ENCODE measurements at regions not wholly inside any gene's neighbourhood (a gene's known extent, or its start where the extent isn't known, plus 50 kb on each side); places are given as distances from the start of the nearest gene placed in this dataset.
A peak's percentile ranks its signal among the peaks of the same experiment; 100 is the strongest.

DNA sequence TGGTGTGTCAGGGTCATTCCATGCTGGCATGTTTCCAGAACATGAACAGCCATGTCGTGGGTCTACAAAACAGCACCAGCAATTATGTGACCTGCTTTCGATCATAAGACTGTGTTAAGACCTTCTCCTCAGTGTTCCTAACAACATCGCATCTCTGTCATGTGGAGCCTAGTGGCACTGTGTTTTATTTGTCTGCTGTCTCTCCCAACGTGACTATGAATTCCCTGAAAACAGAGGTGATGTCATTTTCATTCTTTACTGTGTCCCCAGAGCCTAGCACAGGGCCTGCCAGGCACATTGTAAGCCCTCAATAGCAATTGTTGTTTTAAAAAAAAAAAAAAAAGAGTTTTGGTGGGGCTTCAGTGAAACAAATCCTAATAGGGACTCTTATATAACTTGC is 94.2 kb upstream of the IL12A start:
- POLR2A ChIA-PET = no interaction called here
- Mint-ChIP-seq H3K4me3 (no peak overlapping the region), H3K36me3 (no peaks in the 10 kb centered on the region), H3K27ac (no peak overlapping the region), H3K9me3 (no peaks in the 10 kb centered on the region), H3K27me3 (peaks cover 12% of the 10 kb centered on the region), H3K4me1 (ENCODE audit: low read depth) (no peaks in the 10 kb centered on the region)
- intact Hi-C loops (cut with micrococcal nuclease) = no loop called here
- DNase-seq = no peak
- CTCF ChIA-PET = no interaction called here

DNA sequence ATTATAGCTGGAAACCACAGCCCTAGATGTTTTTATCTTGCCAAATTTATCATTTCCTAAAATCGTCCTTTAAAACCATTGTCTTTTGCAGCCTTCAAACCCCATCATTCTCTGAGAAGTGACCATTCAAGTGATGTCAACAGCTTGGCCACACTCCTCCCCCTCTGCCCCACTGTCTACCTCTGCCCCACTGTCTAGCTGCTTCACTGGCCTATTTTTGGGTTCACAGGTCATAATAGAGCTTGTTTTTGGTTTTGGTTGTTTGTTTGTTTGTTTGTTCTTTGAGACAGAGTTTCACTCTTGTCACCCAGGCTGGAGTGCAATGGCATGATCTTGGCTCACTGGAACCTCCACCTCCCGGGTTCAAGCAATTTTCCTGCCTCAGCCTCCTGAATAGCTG is 93.2 kb upstream of the IL12A start:
- DNase-seq = no peak
- CTCF ChIA-PET = no interaction called here
- Mint-ChIP-seq H3K27me3 (peaks cover 12% of the 10 kb centered on the region), H3K9me3 (no peaks in the 10 kb centered on the region), H3K4me3 (no peak overlapping the region), H3K36me3 (no peaks in the 10 kb centered on the region), H3K4me1 (ENCODE audit: low read depth) (no peaks in the 10 kb centered on the region), H3K27ac (no peak overlapping the region)
- intact Hi-C loops (cut with micrococcal nuclease) = no loop called here
- POLR2A ChIA-PET = no interaction called here

DNA sequence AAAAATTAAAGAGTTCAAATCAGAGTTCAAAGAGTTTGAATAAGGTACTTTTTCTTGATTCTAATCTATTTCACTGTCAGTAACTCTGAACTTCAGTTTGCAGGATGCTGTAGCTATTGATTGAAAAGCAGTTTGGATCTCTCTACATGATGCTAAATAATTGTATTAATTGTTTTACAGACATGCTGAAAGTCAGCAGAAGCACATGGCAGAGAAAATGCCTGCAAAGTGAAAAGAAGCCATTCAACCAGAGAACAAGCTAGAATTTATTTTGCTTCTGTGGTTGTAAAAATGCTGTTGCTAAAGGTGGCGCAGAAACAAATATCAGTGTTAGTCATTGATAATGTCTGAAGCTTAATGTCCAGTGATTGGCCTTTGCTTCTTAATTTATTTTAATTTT is 92.1 kb upstream of the IL12A start:
- POLR2A ChIA-PET = no interaction called here
- DNase-seq = no peak
- Mint-ChIP-seq H3K27me3 (peaks cover 13% of the 10 kb centered on the region), H3K36me3 (no peaks in the 10 kb centered on the region), H3K4me3 (no peak overlapping the region), H3K9me3 (no peaks in the 10 kb centered on the region), H3K4me1 (ENCODE audit: low read depth) (no peaks in the 10 kb centered on the region), H3K27ac (no peak overlapping the region)
- intact Hi-C loops (cut with micrococcal nuclease) = no loop called here
- CTCF ChIA-PET = interaction anchor here (1.0 to 1.8 kb wide), 3 partner anchors 11 to 93 kb away, joined by 3 to 10 read pairs (median 3); partner anchors contain the start of gene IL12A

DNA sequence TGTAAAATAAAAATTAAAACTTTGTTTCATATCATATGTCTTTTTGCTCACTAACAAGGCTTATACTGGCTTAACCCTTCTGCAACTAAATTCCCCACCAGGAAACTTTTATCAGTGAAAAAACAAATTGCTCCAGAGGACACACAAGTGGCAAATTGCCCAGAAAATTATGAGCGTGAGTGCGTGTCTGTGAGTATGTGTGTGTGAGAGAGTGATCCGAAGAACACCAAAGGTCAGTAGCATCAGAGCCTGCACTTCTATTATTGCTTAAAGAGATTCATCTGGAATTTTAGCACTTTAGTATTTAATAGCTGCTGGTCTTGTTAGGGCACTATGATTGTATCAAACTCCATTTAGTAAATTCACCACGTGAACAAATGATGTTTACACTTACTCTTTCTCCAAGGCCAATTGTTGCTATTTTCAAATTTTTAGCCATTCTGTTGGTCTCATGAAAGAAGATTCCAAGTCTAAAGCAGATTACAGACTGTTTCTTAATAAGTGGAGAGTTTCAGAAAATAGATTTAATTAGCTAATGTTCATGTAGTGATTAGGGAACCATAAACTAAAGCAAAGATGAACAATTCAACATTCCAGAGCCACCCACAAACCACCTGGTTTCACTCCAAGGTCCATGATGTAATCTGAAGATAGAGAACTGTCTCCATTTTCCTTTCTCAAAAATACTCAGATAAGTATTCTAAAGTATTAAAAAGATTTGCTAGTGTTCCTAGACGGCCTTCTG is 91.1 kb upstream of the IL12A start:
- no peak for DNase-seq
- Mint-ChIP-seq H3K36me3 (no peaks in the 10 kb centered on the region), H3K27ac (no peak overlapping the region), H3K4me1 (ENCODE audit: low read depth) (no peaks in the 10 kb centered on the region), H3K4me3 (no peak overlapping the region), H3K27me3 (peaks cover 8% of the 10 kb centered on the region), H3K9me3 (no peaks in the 10 kb centered on the region)
- intact Hi-C loops (cut with micrococcal nuclease) = no loop called here
- ChIA-PET POLR2A (no interaction called here), CTCF (interaction anchor here (0.5 to 2.5 kb wide), 3 partner anchors 12 to 13 kb away, joined by 3 to 10 read pairs (median 7); no protein-coding TSS in a partner anchor)

DNA sequence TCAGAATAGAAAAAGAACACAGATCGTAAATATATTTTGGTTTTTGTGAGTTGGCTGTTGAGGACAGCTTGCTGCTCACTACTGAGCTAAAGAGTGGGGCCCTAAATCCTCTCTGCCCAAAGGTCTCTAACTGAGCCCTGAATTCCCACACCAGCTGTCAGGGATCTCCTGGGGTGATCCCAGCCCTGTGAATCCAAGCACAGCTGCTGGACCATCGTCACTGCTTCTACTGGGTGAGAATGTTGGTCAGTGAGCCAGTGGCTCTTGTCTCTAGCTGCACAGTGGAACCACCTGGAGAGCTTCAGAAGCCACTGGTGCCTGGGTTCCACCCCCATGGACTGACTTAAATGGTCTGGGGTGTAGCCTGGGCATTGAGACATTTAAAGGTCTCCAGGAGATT is 90.5 kb upstream of the IL12A start:
- ChIA-PET POLR2A (no interaction called here), CTCF (interaction anchor here (0.5 to 2.5 kb wide), 3 partner anchors 10 to 13 kb away, joined by 3 to 7 read pairs (median 3); no protein-coding TSS in a partner anchor)
- H3K27me3 Mint-ChIP-seq = peaks cover 8% of the 10 kb centered on the region
- no peak overlapping the region for H3K27ac Mint-ChIP-seq
- H3K36me3 Mint-ChIP-seq = no peaks in the 10 kb centered on the region
- no peaks in the 10 kb centered on the region for H3K4me1 Mint-ChIP-seq (ENCODE audit: low read depth)
- intact Hi-C loops (cut with micrococcal nuclease) = no loop called here
- no peaks in the 10 kb centered on the region for H3K9me3 Mint-ChIP-seq
- no peak overlapping the region for H3K4me3 Mint-ChIP-seq
- no peak for DNase-seq

DNA sequence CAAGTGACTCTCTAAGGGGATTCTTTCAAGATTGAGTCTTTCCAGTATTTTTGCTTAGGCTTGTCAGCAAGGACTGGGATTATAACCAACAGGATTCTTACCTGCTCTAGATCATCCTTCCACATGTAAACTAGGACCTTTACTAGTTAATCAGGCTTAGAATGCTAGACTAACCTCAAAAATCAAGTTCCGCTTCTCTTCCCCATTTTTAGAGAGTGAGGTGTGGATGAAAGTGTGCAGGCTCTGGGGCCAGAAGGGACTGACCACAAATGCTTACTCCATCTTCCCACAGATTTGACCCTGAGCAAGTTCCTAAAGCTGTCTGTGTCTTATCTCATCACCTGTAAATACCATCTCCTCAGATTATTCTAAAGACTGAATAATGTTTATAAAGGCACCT is 89.5 kb upstream of the IL12A start:
- POLR2A ChIA-PET = interaction anchor here (0.6 kb wide), 1 partner anchor 556 kb away, joined by 7 read pairs; no protein-coding TSS in a partner anchor
- CTCF ChIA-PET = interaction anchor here (1.2 to 2.5 kb wide), 2 partner anchors 14 to 90 kb away, joined by 4 to 7 read pairs; partner anchors contain the start of gene IL12A

DNA sequence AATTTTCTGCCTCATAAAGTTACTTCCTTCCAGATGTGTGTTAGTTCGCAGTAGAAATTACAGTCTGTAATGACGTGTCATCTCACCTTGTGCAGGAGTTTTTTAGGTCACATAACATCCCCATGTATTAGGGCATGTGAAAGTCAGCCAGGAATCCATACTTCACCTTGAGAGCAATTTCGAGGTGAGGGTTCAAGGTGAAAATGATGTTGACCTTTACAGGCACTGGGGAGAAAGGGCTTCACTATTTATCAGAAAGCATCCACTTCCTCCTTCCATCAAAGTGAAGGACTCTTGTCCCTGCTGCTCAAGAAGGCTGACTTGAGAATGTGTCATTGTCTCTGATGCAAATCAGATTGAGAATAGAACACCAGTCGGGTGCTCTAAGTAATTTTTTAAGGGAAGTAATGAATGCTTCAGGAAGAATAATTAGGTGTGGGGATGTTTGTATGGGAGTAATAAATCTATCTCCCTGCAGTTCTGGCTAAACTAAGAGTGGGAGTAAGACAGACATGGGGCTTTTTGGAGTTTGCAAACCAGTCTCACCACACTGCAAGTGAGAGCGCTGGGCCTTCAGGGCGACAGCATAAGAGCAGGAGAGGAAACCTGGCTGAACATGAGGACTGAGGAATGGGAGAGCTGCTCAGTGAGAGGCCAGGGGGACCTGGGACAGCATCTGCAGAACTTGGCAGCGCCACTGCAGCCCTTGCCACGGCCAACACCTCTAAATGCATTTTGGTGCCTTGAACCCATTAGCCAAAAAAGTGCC is 85.9 kb upstream of the IL12A start:
- intact Hi-C loops (cut with micrococcal nuclease) = no loop called here
- ChIA-PET POLR2A (no interaction called here), CTCF (no interaction called here)
- no peaks in the 10 kb centered on the region for H3K36me3 Mint-ChIP-seq
- H3K27ac Mint-ChIP-seq = no peak overlapping the region
- H3K4me1 Mint-ChIP-seq (ENCODE audit: low read depth) = no peaks in the 10 kb centered on the region
- H3K27me3 Mint-ChIP-seq = peaks cover 9% of the 10 kb centered on the region
- no peak overlapping the region for H3K4me3 Mint-ChIP-seq
- DNase-seq = no peak
- no peaks in the 10 kb centered on the region for H3K9me3 Mint-ChIP-seq

More for the DNA sequence above, 89.5 kb upstream of the IL12A start:
- DNase-seq = no peak
- no peak overlapping the region for H3K4me3 Mint-ChIP-seq
- no peaks in the 10 kb centered on the region for H3K9me3 Mint-ChIP-seq
- peaks cover 8% of the 10 kb centered on the region for H3K27me3 Mint-ChIP-seq
- H3K27ac Mint-ChIP-seq = no peak overlapping the region
- H3K36me3 Mint-ChIP-seq = no peaks in the 10 kb centered on the region
- no peaks in the 10 kb centered on the region for H3K4me1 Mint-ChIP-seq (ENCODE audit: low read depth)
- intact Hi-C loops (cut with micrococcal nuclease) = no loop called here

DNA sequence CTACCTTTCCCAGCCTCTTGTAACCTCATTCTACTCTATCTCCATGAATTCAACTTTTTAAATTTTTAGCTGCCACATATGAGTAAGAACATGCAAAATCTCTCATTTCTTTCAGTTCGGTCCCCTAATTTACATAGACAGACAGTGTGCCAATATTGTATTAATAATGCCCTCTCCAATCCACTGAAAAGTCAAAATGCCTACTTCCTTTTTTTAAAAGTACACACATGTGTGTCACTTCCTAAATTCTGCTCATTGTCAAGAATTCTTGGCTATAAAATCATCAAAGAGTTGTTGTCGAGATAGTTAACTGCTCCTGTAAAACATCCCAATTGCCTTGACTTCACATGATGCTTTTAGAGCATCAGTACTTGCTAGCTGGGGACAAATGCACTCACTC is 84.2 kb upstream of the IL12A start:
- CTCF ChIA-PET = interaction anchor here (0.6 kb wide), 1 partner anchor 15 kb away, joined by 3 read pairs; no protein-coding TSS in a partner anchor
- no peaks in the 10 kb centered on the region for H3K4me1 Mint-ChIP-seq (ENCODE audit: low read depth)

DNA sequence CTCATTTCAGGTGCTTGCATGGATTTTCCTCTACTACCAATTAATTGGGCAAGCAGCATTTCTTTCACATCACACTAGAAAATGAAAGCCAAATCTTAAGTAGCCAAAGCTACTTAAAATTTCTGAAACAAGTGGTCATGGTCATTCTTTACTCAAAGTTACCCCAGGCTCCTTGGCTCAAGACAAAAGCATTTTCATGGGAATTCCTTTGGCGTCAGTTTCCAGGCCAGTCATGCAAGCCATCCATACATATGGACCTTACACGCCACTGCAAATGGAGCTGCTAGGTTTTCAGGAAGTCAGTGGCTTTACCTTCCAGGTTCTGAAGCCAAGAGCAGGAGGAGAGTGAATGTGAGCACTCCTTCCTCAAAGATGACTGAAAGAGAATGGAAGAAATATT is 83.7 kb upstream of the IL12A start:
- Mint-ChIP-seq H3K27me3 (peaks cover 6% of the 10 kb centered on the region), H3K4me3 (no peak overlapping the region), H3K36me3 (no peaks in the 10 kb centered on the region), H3K27ac (no peak overlapping the region), H3K9me3 (no peaks in the 10 kb centered on the region), H3K4me1 (ENCODE audit: low read depth) (no peaks in the 10 kb centered on the region)
- ChIA-PET CTCF (no interaction called here), POLR2A (no interaction called here)
- DNase-seq = no peak
- intact Hi-C loops (cut with micrococcal nuclease) = no loop called here

More for the DNA sequence above, 84.2 kb upstream of the IL12A start:
- DNase-seq = no peak
- Mint-ChIP-seq H3K4me3 (no peak overlapping the region), H3K27me3 (peaks cover 6% of the 10 kb centered on the region), H3K36me3 (no peaks in the 10 kb centered on the region), H3K27ac (no peak overlapping the region), H3K9me3 (no peaks in the 10 kb centered on the region)
- POLR2A ChIA-PET = no interaction called here
- intact Hi-C loops (cut with micrococcal nuclease) = no loop called here

DNA sequence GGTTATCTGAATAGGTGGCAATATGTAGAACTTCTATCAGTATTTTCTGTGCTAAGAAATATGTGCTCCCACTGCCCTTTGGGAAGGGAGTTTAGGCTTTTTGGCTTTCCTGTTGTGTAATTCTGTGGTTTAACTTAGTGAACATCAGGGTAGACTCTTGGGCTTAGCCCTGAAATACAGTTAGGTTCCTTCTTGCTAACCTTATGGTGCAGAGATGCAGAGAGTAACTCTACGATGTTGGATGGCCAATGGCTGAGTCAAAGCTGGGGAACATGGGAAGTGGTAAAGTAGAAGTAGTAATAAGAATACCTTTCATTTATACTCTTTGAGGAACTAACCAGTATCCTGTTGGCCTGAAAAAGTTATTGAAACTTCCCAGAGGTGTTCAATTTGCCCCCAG is 80.8 kb upstream of the IL12A start:
- ChIA-PET CTCF (interaction anchor here (1.1 kb wide), 1 partner anchor 23 kb away, joined by 3 read pairs; no protein-coding TSS in a partner anchor), POLR2A (no interaction called here)
- Mint-ChIP-seq H3K4me3 (no peak overlapping the region), H3K27ac (no peak overlapping the region), H3K4me1 (ENCODE audit: low read depth) (peaks cover 12% of the 10 kb centered on the region), H3K9me3 (no peaks in the 10 kb centered on the region), H3K27me3 (peaks cover 5% of the 10 kb centered on the region), H3K36me3 (no peaks in the 10 kb centered on the region)
- intact Hi-C loops (cut with micrococcal nuclease) = no loop called here
- no peak for DNase-seq

DNA sequence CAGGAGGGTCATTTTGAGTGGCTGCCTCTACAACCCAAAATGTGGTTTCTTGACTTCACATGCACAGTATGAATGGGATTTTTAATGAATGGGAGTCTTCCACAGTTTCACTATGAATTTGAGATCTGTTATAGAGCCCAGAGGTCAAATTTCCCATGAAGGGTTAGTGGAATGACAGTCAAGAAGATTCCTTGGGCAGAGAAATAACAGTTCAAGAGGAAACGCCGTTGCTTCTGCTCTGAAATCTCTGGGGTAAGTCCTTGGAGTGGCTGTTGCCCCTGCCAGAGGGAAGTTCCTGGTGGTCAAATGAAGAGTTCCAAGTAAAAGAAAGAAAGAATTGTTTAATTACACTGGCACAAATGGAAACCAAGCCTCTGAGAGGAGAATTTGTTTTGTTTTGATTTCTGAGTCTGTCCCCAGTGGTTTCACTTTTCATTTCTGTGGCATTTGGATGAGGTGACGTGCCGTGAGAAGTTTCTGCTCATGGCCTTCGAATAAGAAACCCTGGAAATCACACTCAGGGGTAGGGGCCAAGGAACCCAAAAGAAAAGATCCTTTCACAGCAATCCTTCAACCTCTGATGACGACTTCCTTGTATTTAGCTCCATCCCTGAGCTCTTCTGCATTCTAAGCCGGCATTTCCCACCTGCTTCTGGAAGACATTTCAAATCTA is 77.5 kb upstream of the IL12A start:
- Mint-ChIP-seq H3K4me1 (ENCODE audit: low read depth) (peaks cover 12% of the 10 kb centered on the region), H3K9me3 (no peaks in the 10 kb centered on the region), H3K36me3 (no peaks in the 10 kb centered on the region), H3K27me3 (no peaks in the 10 kb centered on the region), H3K27ac (no peak overlapping the region), H3K4me3 (peak overlapping the region; percentile 58)
- peak; percentile 20 for DNase-seq
- ChIA-PET POLR2A (no interaction called here), CTCF (interaction anchor here (0.7 to 1.2 kb wide), 2 partner anchors 13 to 24 kb away, joined by 3 read pairs; no protein-coding TSS in a partner anchor)
- intact Hi-C loops (cut with micrococcal nuclease) = no loop called here

DNA sequence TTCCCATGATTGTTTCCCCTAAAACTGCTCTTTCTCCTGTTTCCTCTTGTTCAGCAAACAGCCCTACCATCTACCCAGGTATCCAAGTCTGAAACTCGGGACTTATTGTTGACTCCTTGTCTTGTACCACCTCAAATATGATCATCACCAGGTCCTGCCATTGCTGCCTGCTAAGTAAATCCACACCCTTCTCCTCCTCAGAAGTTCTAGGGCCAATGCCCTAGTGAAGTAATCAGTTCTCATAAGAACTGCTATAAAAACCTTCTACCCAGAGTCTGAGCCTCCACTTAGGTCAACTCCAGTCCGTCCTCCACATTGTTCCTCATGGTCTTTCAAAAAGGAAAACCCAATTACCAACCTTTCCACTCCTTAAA is 77.0 kb upstream of the IL12A start:
- intact Hi-C loops (cut with micrococcal nuclease) = no loop called here

More for the DNA sequence above, 77.0 kb upstream of the IL12A start:
- Mint-ChIP-seq H3K4me1 (ENCODE audit: low read depth) (peaks cover 12% of the 10 kb centered on the region), H3K27me3 (no peaks in the 10 kb centered on the region), H3K9me3 (no peaks in the 10 kb centered on the region), H3K4me3 (peak overlapping the region; percentile 58), H3K36me3 (no peaks in the 10 kb centered on the region), H3K27ac (no peak overlapping the region)
- DNase-seq = no peak
- ChIA-PET CTCF (no interaction called here), POLR2A (no interaction called here)

Measured in activated CD4-positive, alpha-beta memory T cell treated with anti-CD3 and anti-CD28 coated beads for 36 hours (primary cell).